RWPE1 (cell line): ENCODE measurements at regions not wholly inside any gene's neighbourhood (a gene's known extent, or its start where the extent isn't known, plus 50 kb on each side); places are given as distances from the start of the nearest gene placed in this dataset.

ENCODE experiments used
- CTCF ChIA-PET: fragments of 350-600 bp; sonication (Branson Sonifier 250); formaldehyde crosslinking; extraction: SDS; loops from one replicate; lab custom pipeline; 2021; lab: Yijun Ruan, JAX
- POLR2A ChIA-PET: fragments of 400-600 bp; formaldehyde crosslinking; extraction: SDS; loops from one replicate; lab custom pipeline; 2020; ENCODE audit warnings: antibody characterized with exemption; ENCODE audit not compliant: low non-redundant PET; lab: Yijun Ruan, JAX
- DNase-seq: peaks from one replicate; pipeline ENCODE4 v3.0.0; 2012; ENCODE audit warnings: low spot score
- H3K27ac ChIP-seq: fragments of 450-650 bp; 2 replicates; pipeline ENCODE4 v1.5.1; 2017
- TF ChIP-seq, protein P1 (sequence below): fragments of 450-650 bp; conservative IDR thresholded peaks from 2 replicates; pipeline ENCODE4 v1.5.1; 2017; ENCODE audit warnings: low read depth, mild to moderate bottlenecking

DNA sequence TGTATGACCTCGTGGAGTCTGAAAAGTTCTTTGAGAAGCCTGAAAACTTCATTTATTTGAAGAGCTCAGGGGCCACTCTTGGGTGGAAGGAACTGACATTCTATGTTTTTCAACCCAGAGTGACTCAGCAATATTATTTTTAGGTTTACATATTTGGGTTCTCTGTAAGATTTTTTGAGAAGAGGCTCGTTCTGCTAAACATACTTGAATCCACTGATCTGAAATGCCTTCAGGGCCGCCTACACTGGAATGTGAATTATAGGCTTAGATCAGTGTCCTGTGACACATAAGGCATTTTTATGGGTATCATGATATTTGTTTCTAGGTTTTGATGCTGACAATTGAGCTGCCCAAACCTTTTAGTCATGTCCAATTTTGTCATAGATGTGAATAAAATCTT, 86.2 kb downstream of the PSAT1 start:
- DNase-seq, result no peak
- CTCF ChIA-PET, result no interaction called here
- TF ChIP-seq, protein P1, sequence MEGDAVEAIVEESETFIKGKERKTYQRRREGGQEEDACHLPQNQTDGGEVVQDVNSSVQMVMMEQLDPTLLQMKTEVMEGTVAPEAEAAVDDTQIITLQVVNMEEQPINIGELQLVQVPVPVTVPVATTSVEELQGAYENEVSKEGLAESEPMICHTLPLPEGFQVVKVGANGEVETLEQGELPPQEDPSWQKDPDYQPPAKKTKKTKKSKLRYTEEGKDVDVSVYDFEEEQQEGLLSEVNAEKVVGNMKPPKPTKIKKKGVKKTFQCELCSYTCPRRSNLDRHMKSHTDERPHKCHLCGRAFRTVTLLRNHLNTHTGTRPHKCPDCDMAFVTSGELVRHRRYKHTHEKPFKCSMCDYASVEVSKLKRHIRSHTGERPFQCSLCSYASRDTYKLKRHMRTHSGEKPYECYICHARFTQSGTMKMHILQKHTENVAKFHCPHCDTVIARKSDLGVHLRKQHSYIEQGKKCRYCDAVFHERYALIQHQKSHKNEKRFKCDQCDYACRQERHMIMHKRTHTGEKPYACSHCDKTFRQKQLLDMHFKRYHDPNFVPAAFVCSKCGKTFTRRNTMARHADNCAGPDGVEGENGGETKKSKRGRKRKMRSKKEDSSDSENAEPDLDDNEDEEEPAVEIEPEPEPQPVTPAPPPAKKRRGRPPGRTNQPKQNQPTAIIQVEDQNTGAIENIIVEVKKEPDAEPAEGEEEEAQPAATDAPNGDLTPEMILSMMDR, result no peak

DNA sequence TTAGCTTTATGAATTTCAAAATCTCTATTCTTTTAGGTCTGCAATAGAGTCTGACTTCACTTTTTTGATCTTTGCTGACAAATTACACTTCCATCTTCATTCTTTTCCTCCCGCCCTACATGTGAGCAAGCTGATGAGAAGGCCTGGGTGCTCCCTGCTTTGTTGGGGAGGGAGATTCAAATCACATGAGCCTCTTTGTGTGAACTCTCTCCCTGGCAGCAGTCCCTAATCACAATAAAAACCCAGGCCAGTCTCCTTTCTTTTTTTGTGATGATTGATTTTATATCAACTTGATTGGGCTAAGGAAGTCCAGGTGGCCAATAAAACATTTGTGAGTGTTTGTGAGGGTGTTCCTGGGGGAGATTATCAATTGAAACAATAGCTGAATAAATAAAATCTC, 89.4 kb downstream of the PSAT1 start:
- no peak overlapping the region for H3K27ac ChIP-seq
- TF ChIP-seq, protein P1, result no peak
- POLR2A ChIA-PET, result no interaction called here
- CTCF ChIA-PET, result interaction anchor here (1.0 to 1.9 kb wide), 2 partner anchors 17 to 53 kb away, joined by 3 to 6 read pairs; no protein-coding TSS in a partner anchor
- DNase-seq, result no peak

More for the DNA sequence above, 86.2 kb downstream of the PSAT1 start:
- no peak overlapping the region for H3K27ac ChIP-seq
- POLR2A ChIA-PET, result no interaction called here

DNA sequence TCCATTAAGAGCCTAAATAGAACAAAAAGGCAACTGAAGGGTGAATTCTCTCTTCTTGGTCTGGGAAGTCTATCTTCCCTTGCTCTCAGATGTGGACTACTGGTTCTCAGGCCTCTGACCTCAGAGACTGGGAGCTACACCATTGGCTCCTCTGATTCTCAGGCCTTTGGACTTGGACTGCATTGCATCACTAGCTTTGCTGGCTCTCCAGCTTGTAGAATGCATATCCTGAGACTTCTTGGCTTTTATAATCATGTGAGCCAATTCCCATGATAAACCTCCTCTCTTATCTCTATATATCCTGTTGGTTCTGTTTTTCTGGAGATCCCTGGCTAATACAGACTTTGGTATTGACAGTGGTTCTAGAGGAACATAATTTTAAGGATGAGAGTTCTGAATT, 89.8 kb downstream of the PSAT1 start:
- CTCF ChIA-PET, result interaction anchor here (1.0 kb wide), 1 partner anchor 17 kb away, joined by 3 read pairs; no protein-coding TSS in a partner anchor
- TF ChIP-seq, protein P1, result no peak
- no peak overlapping the region for H3K27ac ChIP-seq
- DNase-seq, result no peak
- POLR2A ChIA-PET, result interaction anchor here (0.6 kb wide), 1 partner anchor 1947 kb away, joined by 3 read pairs; no protein-coding TSS in a partner anchor

DNA sequence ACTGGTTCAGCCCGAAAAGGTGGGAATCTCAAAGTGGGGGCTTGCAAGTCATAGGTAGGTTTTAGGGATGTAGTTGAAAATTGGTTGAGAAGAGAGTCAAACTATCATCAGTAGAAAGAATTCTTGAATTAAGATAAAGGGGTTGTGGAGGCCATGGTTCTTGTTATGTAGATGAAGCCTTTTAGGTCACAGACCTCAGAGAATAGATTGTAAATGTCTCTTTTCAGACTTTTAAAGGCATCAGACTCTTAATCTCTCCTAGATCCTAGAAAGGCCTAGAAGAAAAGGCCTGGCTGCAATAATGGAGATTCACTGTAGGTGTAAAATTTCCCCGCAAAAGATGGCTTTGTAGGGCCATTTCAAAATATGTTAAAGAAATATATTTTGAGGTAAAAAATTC, 96.4 kb downstream of the PSAT1 start:
- TF ChIP-seq, protein P1, result no peak
- no peak for DNase-seq
- POLR2A ChIA-PET, result no interaction called here
- CTCF ChIA-PET, result no interaction called here
- H3K27ac ChIP-seq, result no peak overlapping the region

DNA sequence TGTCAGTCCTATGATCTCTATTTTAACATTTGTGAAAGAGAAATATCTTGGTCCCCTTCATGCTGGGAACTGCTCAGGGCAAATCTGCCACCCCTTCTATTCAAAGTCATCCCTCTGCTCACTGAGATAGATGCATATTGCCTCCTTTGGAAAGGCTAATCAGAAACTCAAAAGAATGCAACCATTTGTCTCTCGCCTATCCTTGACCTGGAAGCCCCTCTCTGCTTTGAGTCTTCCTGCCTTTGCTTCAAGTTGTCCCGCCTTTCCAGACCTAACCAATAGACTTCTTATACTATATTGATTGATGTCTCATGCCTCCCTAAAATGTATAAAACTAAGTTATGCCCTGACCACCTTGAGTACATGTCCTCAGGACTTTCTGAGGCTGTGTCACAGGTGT, 97.0 kb downstream of the PSAT1 start:
- DNase-seq, result no peak
- ChIA-PET CTCF (no interaction called here), POLR2A (no interaction called here)
- H3K27ac ChIP-seq, result no peak overlapping the region
- TF ChIP-seq, protein P1, result no peak

DNA sequence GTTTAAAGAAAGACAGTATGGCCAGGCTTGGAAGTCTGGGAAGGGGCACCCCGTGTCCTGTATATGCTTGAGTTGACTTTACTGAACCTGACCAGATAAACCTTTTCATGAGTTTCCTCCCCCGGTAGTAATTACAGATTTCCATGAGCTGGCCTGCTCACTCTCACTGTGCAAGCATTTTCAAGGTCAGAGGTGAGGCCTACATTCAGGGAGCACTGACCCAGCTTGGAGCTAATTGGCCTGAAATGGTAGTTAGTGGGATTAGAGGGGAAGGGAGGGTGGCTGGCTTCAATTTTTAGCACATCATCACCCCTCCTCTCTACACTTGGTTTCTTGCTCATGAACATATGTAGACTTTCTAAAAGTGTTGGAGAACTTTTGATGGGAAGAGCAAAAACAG, 99.2 kb downstream of the PSAT1 start:
- ChIA-PET POLR2A (no interaction called here), CTCF (no interaction called here)

More for the DNA sequence above, 99.2 kb downstream of the PSAT1 start:
- no peak for DNase-seq
- TF ChIP-seq, protein P1, result no peak
- H3K27ac ChIP-seq, result no peak overlapping the region
